Lower lobe of right lung (tissue), 2 donors: ENCODE measurements at regions not wholly inside any gene's neighbourhood (a gene's known extent, or its start where the extent isn't known, plus 50 kb on each side); places are given as distances from the start of the nearest gene placed in this dataset.
"Not testable (repeated sequence)": the region's sequence is repeated elsewhere in the genome, so short reads cannot be mapped to it uniquely, and the experiment has no call there.

Source experiments
- ATAC-seq, 2 donors: fragments of 200-7000 bp; cut with Tn5 transposase; one replicate each; pipeline ENCODE4 v1.9.1; 2020 to 2022; ENCODE audit warnings: mild to moderate bottlenecking in 2 of 2, moderate library complexity in 2 of 2
- DNase-seq: peaks from one replicate; pipeline ENCODE4 v3.0.0-alpha.2; 2020
- H3K27ac ChIP-seq: fragments of 200-600 bp; one replicate; pipeline ENCODE4 v1.8.0; 2022
- H3K27me3 ChIP-seq: fragments of 200-600 bp; one replicate; pipeline ENCODE4 v1.8.0; 2022; ENCODE audit warnings: low read depth
- H3K36me3 ChIP-seq: fragments of 200-600 bp; one replicate; pipeline ENCODE4 v1.8.0; 2022; ENCODE audit warnings: mild to moderate bottlenecking
- H3K4me1 ChIP-seq: fragments of 200-600 bp; one replicate; pipeline ENCODE4 v1.8.0; 2022
- H3K4me3 ChIP-seq: fragments of 200-600 bp; one replicate; pipeline ENCODE4 v1.8.0; 2022; ENCODE audit warnings: mild to moderate bottlenecking
- H3K9me3 ChIP-seq: fragments of 200-600 bp; one replicate; pipeline ENCODE4 v1.8.0; 2022
- intact Hi-C: fragments of 100-400 bp; cut with DNase I; formaldehyde crosslinking; loops from one replicate; pipeline ENCODE4 v1.11.0; 2022
- TF ChIP-seq, protein P1 (sequence below): fragments of 200-600 bp; IDR thresholded peaks from one replicate; pipeline ENCODE4 v1.8.0; 2022; ENCODE audit warnings: antibody characterized with exemption, mild to moderate bottlenecking
- donor health status: DM: no; HTN: yes; CAD: no; lungs with severe emphysema.

- no peak overlapping the region for H3K27ac ChIP-seq
- intact Hi-C loops: no loop called here
- TF ChIP-seq, protein P1, sequence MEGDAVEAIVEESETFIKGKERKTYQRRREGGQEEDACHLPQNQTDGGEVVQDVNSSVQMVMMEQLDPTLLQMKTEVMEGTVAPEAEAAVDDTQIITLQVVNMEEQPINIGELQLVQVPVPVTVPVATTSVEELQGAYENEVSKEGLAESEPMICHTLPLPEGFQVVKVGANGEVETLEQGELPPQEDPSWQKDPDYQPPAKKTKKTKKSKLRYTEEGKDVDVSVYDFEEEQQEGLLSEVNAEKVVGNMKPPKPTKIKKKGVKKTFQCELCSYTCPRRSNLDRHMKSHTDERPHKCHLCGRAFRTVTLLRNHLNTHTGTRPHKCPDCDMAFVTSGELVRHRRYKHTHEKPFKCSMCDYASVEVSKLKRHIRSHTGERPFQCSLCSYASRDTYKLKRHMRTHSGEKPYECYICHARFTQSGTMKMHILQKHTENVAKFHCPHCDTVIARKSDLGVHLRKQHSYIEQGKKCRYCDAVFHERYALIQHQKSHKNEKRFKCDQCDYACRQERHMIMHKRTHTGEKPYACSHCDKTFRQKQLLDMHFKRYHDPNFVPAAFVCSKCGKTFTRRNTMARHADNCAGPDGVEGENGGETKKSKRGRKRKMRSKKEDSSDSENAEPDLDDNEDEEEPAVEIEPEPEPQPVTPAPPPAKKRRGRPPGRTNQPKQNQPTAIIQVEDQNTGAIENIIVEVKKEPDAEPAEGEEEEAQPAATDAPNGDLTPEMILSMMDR: no peak
- H3K4me3 ChIP-seq: no peak overlapping the region
- H3K4me1 ChIP-seq: no peaks in the 10 kb centered on the region
- no peaks in the 10 kb centered on the region for H3K36me3 ChIP-seq
- DNase-seq (no peak), ATAC-seq (no peak)
- no peaks in the 10 kb centered on the region for H3K9me3 ChIP-seq
- H3K27me3 ChIP-seq: no peaks in the 10 kb centered on the region
Measured at GRCh38 chr4:44985152-44985551, 258.8 kb upstream of the GNPDA2 start.

GRCh38 chr4:44984083-44984482, 257.7 kb upstream of the GNPDA2 start:
- Histone ChIP-seq H3K27ac (no peak overlapping the region), H3K4me3 (no peak overlapping the region), H3K9me3 (no peaks in the 10 kb centered on the region), H3K36me3 (no peaks in the 10 kb centered on the region), H3K27me3 (no peaks in the 10 kb centered on the region), H3K4me1 (no peaks in the 10 kb centered on the region)
- TF ChIP-seq, protein P1: no peak
- intact Hi-C loops: no loop called here
- no peak for DNase-seq
- ATAC-seq: no peak

DNA sequence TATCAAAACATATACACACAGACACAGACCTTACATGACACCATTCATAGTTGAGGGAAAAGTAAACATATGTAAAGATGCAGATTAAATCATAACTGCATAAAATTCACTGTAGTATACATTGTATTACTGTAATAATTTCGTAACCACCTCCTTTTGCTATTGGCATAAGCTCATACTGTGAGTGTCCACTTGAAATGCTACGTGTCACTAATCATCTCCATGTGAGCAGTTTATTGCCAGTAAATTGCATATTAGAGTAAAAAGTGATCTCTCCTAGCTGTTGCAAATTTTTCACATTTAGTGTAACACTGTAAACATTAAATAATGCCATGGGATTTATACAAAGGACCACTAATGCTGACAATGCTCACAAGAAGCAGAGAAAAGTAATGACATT, 256.7 kb upstream of the GNPDA2 start:
- no peak for ATAC-seq
- H3K27me3 ChIP-seq: no peaks in the 10 kb centered on the region
- intact Hi-C loops: no loop called here

DNA sequence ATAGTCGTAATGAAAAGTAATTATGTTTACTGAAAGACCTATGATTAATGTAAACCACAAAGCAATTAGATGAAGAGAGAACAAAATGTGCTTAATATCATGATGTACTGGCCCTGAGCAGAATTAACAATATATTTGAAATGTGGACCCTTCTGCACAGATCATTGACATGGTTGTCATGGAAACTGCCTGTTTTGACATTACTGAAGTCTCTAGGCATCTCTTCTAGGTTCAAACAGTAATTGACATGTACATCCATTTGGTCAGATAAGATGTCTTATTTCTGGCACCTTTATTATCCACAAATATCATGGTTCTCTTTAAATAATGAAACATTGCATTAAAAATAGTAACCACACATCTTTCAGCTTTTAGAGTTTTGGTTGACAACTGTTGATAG, 251.7 kb upstream of the GNPDA2 start:
- intact Hi-C loops: no loop called here
- DNase-seq (no peak), ATAC-seq (no peak)
- TF ChIP-seq, protein P1: no peak
- Histone ChIP-seq H3K27ac (no peak overlapping the region), H3K4me1 (no peaks in the 10 kb centered on the region), H3K4me3 (no peak overlapping the region), H3K27me3 (no peaks in the 10 kb centered on the region), H3K36me3 (no peaks in the 10 kb centered on the region), H3K9me3 (no peaks in the 10 kb centered on the region)

More for the DNA sequence above, 256.7 kb upstream of the GNPDA2 start:
- Histone ChIP-seq H3K27ac (no peak overlapping the region), H3K4me1 (no peaks in the 10 kb centered on the region), H3K9me3 (no peaks in the 10 kb centered on the region), H3K36me3 (no peaks in the 10 kb centered on the region), H3K4me3 (no peak overlapping the region)
- DNase-seq: no peak
- TF ChIP-seq, protein P1: no peak

GRCh38 chr4:44965435-44966095, 239.2 kb upstream of the GNPDA2 start:
- no peak overlapping the region for H3K4me3 ChIP-seq
- H3K27me3 ChIP-seq: no peaks in the 10 kb centered on the region
- H3K9me3 ChIP-seq: no peaks in the 10 kb centered on the region
- intact Hi-C loops: no loop called here
- H3K36me3 ChIP-seq: no peaks in the 10 kb centered on the region
- H3K27ac ChIP-seq: no peak overlapping the region
- TF ChIP-seq, protein P1: no peak
- ATAC-seq: no peak
- DNase-seq: no peak
- no peaks in the 10 kb centered on the region for H3K4me1 ChIP-seq

- H3K4me1 ChIP-seq, H3K9me3 ChIP-seq, ATAC-seq, H3K27me3 ChIP-seq, DNase-seq, H3K27ac ChIP-seq, intact Hi-C loops, H3K36me3 ChIP-seq, H3K4me3 ChIP-seq: not testable (repeated sequence)
Measured at GRCh38 chr4:44964086-44964485, 237.7 kb upstream of the GNPDA2 start.
